HG03095 (cell line): ENCODE measurements at regions not wholly inside any gene's neighbourhood (a gene's known extent, or its start where the extent isn't known, plus 50 kb on each side); places are given as distances from the start of the nearest gene placed in this dataset.

ENCODE experiments used
- ATAC-seq: cut with Tn5 transposase; IDR thresholded peaks from one replicate; pipeline ENCODE4 v1.9.1; 2021; ENCODE audit warnings: moderate library complexity; ENCODE audit not compliant: unreplicated experiment

DNA sequence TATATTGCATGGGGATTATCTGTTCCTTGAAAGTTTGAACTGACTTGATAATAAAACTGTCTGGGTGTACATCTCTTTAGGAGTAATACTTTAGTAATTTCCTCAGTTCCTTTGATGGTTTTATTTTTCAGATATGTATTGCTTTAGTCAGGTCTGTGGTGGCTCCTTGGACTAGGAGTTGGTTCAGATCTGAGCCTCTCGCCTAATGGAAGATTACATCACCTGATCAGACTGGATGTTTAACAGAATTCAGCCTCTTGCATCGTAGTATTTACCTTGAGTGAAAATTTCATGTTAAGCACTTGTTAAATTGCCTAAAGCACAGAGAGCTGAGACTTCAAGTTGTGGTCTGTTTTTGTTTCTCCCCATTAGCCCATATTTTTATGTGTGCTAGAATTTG is 267.3 kb downstream of the MAP2K4 start:
- no peak for ATAC-seq

DNA sequence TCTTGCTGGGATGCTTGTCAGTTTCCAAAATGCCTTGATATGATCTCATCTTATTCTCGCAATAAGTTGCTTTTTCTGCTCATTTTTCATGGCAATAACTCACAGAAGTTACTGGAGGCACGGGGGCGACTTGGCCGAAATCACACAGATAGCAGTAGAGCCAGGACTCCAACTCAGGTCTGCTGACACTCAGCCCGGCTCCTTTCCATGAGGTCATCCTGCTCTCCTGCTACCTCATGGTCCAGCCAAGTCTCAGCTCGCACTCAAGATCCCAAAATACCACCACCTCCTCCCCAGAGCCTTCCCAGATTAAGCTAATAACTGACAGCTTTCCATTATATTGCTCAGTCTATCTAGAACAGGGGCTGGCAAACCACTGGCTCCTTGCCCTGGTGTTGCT is 269.5 kb downstream of the MAP2K4 start:
- no peak for ATAC-seq

DNA sequence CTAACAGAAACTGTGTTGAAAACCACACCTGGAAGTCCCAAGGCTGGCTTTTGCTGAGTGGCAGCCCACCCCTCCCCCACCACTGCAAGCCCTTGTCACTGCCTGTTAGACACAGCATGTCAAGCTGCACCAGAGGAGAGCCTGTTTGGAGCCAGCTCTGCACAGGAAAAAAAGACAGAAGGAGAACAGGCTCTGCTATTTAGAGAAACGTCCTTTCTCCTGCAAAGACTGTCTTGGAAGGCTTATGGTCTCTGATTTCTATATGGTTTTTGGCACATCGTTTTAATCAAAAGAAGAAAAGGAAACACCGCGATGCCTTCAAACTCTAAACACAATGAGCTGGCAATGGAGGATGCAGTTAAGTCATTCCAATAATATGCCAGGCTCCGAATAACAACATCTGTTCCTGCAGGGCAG is 275.5 kb downstream of the MAP2K4 start:
- no peak for ATAC-seq

DNA sequence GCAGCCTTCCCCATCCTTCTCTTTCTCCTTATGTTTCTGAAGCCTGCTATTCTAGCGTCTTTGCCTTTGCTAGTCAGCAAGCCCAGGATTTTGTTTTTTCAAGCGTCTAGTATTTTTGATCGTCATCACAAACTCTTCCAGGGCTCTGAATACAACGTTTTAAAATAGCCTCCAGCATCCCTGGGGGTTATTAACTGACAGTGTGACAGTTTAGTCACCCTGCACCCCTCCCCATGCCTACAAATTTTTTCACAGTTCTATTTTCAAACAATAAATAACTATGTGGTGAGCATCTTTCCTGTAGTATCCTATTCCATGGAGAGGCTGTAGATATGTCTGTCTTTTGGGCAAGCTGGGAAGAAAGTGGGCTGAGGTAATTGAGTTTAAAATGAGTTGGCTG is 280.9 kb downstream of the MAP2K4 start:
- no peak for ATAC-seq

DNA sequence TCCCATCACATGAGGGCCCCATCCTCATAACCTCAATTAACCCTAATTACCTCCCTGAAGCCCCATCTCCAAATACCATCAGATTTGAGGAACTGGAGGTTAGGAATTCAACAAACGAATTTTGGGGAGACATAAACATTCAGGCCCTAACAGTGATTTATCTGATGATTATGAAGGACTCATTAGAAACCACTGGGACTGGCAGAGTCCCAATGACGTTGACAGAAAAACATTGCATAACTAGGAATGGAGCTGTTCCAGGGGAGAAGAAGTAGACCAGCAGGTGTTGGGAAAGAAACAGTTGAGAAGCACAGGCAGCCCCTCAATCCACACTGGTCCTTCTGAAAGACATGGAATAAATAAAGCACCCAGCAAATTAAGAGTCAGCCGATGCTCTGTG is 282.0 kb downstream of the MAP2K4 start:
- ATAC-seq: no peak

DNA sequence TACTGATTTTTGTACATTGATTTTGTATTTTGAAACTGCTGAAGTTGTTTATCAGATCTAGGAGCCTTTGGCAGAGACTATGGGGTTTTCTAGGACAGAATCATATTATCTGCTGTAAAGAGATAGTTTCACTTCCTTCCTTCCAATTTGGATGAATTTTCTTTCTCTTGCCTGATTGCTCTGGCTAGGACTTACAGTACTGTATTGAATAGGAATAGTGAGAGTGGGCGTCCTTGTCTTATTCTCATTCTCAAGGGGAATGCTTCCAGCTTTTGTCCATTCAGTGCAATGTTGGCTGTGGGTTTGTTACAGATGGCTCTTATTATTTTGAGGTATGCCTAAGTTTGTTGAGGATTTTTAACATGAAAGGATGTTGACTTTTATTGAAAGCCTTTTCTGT is 290.1 kb downstream of the MAP2K4 start:
- no peak for ATAC-seq

DNA sequence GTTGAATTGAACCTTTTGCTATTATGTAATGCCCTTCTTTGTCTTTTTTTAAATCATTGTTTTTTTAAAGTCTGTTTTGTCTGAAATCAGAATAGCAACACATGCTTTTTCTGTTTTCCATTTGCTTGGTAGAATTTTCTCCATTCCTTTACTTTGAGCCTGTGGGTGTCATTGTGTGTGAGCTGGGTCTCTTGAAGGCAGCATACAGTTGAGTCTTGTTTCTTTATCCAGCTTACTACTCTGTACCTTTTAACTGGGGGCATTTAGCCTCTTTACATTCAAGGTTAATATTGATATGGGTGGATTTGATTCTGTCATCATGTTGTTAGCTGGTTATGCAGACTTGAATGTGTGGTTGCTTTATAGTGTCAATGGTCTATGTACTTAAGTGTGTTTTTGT is 292.0 kb downstream of the MAP2K4 start:
- ATAC-seq: no peak

DNA sequence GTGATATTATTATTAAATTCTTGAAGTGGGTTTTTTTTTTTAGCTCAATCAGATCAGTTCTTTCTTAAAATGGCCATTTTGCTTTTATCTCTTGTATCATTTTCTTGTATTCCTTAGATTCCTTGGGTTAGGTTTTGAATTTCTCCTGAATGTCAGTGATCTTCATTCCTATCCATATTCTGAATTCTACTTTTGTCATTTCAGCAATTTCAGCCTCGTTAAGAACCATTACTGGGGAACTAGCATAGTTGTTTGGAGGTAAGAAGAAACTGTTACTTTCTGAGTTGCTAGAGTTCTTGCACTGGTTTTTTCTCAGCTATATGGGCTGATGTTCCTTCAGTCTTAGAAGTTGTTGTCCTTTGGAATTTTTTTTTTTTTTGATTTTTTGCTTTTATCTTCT is 293.1 kb downstream of the MAP2K4 start:
- no peak for ATAC-seq

DNA sequence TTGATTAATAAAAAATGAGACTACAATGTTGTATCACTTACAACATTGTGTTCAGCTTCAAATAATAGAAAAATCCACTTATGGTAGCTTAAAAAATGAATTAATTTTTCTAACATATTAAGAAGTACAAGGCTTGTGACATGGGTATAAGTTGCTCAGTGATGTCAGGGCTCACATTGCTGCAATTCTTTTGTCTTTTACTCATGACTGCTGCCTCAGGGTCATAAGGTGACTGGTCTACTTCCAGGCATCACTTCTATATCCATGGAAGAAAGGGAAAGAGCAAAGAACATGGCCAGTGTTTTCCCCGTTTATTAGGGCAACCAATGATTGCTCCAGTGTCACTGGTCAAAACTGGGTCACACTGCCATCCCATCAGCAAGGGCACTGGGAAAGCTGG is 295.3 kb downstream of the MAP2K4 start:
- no peak for ATAC-seq

DNA sequence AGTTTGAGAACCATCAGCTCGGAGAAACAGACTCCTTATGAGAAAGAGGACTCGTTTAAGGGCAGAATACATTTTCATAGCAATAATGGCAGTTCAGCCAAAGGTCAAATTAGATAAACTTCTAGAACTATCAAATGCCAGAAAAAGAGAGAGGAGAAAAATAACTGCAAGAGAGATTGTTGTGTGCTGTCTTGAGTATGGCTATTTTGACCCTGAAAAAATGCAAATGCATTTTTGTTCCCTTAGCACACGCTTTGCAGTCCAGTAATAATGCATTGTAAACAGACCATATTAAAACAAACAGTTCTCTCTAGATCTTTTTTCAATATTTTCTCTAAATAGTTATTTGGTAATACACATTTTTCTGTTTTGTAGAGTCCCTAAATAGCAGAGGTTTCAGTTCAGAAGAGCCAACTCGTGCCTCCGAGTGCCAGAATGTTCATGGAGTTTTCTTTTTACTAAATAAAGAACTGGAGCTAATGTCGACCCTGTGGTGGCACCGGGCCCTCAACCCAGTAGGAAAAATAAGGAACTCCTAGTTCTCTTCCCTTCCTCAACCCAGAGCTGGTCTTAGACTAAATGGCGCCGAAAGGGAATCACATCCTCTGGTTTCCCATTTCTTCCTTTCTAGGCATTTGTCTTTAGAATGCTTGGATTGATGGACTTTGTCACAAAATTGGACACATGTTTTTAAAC is 298.0 kb downstream of the MAP2K4 start:
- ATAC-seq: no peak

DNA sequence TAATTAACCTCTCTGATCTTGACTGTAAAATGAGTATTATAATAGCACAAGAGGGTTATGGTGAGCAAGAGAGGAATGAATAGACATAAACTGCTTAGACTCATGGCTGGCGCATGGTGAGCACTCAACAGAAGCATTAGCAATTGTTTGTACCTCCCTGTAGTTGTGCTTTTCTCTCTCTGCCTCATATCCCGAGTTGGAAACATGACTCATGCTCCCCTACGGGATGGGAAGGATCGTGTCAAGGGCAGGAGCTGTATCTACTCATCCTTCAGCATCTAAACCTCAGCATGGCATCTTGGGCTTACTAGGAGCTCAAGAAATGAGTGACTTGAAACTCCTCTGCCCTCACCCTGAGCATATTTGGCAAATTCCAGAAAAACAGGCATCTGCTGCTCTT is 299.6 kb downstream of the MAP2K4 start:
- no peak for ATAC-seq

DNA sequence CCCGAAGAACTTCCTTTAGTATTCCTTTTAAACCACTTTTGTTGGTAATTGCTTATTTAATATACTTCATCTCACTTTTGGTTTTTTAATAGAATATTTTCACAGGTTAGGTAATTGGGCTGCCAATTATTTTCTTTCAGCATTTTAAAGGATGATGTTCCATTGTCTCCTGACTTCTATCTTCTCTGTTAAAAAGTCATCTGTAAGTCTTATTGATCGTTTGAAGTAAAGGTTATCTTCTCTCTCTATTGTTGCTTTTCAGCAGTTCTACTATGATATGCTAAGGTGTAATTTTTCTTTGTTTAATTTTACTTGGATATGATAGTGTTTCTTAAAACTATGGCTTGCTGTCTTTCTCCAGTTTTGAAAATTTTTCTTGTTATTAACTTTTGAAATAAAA is 307.5 kb downstream of the MAP2K4 start:
- ATAC-seq: no peak

DNA sequence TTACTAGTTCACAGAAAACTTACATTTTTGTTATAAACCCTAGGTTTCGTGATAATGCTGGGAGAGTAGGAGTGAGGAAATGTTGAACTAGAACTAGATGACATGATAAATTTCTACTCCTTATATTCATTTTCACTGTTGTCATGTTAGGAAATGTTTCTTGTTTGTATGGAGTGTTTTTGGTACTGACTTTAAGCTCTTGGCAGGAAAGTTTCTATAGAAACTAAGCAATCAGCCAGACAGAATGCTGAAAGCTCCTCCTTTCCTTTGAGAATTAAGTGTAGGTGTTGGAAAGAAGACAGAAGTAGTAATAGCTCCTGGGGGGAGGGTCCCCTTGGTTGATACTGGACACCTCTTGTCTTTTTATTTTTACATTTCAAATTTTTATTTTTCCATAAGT is 309.8 kb downstream of the MAP2K4 start:
- ATAC-seq: no peak

DNA sequence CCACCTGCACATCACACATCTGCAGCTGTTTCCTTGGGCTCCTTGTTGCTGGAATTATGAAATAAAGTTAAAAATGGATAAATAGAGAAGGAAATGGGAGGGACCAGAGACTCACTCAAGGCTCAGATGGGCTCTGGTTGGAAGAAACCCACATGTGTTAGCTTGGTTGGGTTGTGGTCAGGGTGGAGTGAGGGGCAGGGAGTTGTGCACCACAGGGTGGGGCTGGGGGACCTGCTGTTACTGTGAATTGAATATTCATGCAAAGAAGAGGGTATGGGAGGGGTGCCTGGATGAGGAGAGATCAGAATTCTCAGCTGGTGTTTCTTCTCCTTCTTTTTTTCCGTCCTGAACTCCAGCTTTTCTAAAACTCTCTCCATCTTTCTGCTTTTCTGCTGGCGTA is 320.7 kb downstream of the MAP2K4 start:
- no peak for ATAC-seq

DNA sequence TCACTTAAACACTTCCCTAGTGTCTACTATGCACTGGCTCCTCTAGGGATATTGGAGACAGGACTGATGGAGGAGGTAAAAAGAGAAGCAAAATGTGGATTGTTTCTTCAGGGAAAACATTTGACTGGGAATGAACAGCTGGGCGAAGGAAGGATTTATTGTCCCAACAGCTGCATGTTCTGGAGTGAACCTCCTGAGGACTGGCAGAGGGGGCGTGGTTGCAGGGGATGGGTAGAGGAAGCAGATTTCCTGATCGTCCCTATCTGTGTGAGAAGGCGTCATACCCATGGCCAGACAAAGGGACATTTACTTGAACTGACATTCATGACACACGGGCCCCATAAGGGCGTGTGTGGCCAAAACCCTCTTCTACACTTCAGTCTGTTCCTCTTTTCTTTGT is 321.5 kb downstream of the MAP2K4 start:
- ATAC-seq: no peak

DNA sequence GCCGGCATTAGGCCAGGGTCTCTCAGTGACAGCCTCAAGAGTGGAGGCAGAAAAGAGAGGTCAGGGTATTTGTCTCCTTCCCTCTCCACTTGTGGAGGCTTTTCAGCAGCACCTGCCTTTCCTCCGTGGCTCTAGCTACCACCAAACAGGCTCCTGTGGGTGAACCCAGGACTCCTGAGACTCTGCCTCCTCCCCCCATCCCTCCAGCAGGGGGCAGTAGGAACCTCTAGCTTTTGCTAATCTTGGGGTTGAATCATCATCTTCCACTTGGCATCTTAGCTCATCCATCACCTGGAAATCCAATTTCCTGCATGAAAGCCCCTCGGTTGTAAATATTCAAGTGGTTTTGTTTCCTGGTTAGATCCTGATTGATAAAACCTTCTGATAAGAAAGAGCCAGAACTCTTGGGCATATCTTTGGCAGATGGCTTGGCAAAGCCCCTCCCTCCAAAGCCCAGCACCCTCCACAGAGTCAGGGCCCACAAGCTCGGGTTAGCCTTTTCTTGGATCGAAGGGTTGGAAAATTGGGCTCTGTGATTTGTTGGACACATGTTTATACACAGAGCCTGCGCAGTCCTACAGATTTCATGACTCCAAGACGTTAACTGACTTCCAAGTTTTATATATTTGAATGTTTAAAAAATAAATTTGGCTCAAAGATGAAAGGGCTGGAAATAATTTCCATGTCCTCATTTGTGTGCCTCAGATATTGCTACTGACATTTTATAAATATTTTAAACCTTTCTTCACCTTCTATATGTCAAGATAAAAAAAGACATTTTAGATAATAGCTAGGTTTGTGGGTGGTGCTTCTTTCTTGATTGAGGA is 322.1 kb downstream of the MAP2K4 start:
- ATAC-seq: no peak

DNA sequence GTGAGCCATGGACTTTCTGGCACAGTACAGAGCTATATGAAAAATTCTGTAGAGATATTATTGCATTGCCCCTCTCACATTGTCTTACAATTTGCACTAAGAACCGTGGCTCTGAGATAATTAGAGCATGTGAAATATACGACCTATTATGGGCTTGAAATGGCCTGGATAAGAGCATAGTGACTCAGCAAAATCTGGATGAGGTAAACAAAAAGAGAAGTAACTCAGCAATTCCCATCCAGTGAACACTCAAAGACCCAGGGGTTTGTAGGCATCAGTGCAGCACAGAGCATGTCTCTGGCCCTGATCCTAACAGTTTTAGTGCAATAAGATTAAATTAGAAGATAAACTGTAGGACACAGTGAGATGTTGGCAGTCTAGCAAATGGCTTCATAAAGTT is 317.2 kb upstream of the MYOCD start:
- ATAC-seq: no peak

DNA sequence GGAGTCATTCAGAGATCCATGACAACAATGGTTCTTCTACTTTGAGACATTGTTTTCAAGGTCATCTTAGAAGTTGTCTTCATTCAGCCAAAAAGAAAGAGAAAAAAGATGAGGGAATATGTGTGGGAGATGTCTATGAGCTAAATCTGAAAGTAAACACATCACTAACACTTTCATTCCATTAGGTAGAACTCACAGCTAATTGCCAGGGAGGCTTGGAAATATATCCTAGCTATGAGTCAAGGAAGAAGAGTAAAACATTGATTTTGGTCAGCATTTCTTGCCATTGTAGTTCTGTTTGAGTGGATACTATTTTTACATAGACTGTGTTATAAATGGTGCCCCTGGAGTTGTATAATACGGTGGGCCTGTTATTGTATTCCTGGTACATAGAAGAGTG is 316.4 kb upstream of the MYOCD start:
- no peak for ATAC-seq

DNA sequence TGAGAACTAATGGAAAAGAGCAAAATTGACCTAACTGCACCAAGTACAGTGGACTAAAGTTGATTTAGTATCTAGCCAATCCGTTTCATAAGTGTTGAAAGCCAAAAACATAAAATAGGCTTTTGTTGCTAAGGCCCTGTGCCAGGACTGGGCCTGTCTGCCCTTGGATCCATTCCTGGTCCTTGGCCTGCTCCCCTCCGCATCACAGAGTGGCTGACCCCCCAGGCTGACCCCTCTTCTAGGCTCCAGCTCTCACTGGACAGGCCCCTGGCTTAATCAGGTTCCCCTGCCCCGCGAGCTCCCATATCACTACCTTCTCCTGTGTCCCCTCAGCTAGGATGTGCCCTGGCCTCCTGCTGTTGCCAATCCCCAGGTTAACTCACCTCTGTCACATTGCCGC is 313.6 kb upstream of the MYOCD start:
- ATAC-seq: no peak

DNA sequence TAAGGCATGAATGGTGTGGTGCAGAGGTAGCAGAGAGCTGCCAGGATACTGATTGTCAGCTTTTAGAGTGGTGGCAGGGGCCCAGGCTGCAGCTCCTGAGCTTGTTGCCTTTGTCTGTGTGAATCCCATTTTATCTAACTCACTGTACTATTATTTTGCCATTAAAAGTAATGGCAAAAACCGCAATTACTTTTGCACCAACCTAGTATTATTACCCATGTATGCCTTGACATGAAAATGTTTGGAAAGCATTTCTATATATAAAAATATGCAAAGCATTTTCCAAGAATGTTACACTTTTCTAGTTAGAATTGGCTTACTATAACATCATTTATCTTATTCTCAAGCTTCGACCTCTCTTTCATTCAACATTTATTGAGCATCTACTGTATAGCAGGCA is 308.1 kb upstream of the MYOCD start:
- no peak for ATAC-seq

DNA sequence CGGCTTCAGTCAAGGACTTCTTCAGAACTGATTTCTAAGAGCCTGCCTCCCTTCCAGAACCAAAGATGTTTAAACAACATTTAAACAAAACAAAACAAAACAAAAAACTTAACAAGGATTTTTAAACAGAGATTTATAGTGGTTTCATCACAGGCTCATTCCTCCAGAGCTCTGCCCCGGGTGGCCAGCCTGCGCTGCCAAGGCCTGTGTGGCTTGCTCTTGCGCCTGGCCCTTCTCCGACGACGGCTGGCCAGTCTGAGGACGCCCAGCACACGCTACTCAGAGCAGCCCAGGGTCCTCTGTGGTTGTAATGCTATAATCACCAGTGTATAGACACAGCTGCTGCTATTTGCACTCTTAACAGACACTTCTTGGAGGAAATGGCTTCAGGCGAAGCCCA is 307.2 kb upstream of the MYOCD start:
- no peak for ATAC-seq

DNA sequence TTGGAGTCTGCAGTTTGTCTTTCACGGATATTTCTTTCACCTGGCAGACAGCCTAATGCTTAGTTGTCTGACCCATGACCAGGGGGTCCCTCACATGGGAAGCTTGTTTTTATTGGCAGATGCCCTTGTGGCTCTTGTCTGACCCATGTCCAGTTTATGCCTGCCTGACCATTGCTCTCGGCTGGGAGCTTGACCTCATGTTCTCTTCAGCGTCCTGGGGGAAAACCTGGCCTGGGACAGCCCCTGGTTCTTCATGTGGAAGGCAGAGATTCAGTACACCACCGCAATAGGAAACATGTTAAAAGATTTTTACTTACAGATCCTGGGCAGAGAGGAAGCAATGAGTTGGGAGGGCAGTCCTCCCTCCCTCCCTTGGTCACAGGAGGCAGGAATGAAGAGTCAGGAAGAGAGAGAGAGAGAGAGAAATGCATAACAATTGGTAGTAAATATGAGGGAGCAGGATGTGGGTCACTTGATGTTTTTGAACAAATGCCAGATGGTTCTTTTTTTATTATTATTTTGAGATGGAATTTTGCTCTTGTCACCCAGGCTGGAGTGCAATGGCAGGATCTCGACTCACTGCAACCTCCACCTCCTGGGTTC is 302.7 kb upstream of the MYOCD start:
- no peak for ATAC-seq
